HG03521 (cell line): ENCODE measurements at regions not wholly inside any gene's neighbourhood (a gene's known extent, or its start where the extent isn't known, plus 50 kb on each side); places are given as distances from the start of the nearest gene placed in this dataset.
"Not testable (repeated sequence)": the region's sequence is repeated elsewhere in the genome, so short reads cannot be mapped to it uniquely, and the experiment has no call there.

Experiments used
- ATAC-seq: cut with Tn5 transposase; IDR thresholded peaks from one replicate; pipeline ENCODE4 v1.9.1; 2021; ENCODE audit warnings: mild to moderate bottlenecking, moderate library complexity; ENCODE audit not compliant: unreplicated experiment

GRCh38 chr21:35510957-35511695, 462.0 kb upstream of the RUNX1 start:
- no peak for ATAC-seq

- no peak for ATAC-seq
Observed at GRCh38 chr21:35510294-35510693, 461.2 kb upstream of the RUNX1 start.

DNA sequence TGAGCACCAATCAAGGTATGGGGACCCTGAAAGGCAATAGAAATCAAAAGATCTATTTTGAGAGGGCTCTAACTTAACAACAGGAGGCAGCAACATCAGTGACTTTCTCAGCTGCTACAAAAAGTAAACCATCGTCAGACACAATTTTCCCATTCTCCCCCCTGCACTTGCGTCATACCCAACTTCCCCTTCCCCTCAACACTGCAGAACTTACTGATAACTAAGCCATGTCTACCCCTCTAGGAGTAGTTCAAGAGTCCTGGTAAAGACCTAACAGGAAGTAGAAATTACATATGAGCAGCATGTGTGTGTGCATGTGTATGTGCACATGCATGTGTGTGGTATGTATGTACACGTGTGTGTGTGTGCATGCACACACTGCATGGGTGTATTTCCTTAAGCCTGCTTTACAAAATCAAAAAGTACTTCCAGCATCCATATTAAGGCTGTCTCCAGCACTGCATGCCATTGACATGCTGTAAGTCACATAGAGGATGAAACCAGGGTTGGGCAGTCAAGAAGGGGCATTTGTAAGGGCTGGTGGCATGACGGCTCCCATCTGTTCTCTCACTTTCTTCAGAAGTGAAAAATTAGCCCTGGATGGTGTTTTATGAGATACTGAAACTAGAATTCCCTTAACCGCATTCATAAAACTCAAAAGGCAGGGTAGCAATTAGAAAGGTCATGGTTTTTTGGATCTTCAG, 460.1 kb upstream of the RUNX1 start:
- no peak for ATAC-seq

GRCh38 chr21:35508139-35508888, 459.2 kb upstream of the RUNX1 start:
- ATAC-seq: no peak

DNA sequence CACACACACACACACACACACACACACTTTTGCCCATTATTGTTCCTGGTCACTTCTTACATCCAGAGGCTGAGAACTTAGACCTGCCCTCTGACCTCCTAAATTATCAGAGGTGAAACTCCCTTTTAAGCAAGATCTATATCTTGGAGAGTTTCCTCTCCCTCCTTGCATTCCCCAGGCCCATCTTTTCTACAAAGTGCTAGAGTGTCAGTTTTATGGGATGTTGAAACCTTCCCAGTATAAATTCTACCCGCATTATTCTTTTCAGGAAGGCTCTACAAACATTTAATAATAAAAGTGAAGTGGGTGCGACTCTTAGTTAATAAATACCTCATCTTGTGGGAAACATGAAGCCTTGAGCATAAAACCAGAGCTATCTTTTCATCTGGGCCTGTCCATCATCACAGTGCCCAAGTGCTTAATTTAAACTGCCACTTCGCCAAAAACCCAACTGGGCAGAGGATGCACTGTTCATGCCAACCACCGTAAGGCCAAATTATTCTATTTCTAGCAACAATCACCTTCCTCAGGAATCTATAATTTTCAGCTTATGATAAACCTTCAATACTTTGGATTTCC, 458.2 kb upstream of the RUNX1 start:
- no peak for ATAC-seq

- ATAC-seq: no peak
Observed at GRCh38 chr21:35506771-35507170, 457.7 kb upstream of the RUNX1 start.

DNA sequence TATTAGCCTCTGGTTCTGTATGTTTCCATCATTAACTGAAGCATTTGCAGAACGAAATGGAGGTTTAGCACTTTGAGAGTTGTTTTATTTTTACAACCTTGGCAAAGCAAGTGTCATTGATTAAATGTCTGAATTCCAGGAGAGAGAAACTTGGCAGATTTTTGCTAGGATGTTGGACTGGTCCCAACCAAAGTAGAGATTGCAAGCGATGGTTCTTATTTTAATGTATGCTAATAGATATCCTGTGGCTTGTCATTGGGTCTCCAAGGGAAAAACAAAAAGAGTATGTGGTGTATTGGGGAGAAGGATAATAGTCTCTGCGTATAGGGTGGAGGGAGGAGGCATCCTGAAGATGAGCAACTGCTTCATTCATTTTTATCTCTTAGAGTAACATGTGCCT, 457.2 kb upstream of the RUNX1 start:
- ATAC-seq: no peak

DNA sequence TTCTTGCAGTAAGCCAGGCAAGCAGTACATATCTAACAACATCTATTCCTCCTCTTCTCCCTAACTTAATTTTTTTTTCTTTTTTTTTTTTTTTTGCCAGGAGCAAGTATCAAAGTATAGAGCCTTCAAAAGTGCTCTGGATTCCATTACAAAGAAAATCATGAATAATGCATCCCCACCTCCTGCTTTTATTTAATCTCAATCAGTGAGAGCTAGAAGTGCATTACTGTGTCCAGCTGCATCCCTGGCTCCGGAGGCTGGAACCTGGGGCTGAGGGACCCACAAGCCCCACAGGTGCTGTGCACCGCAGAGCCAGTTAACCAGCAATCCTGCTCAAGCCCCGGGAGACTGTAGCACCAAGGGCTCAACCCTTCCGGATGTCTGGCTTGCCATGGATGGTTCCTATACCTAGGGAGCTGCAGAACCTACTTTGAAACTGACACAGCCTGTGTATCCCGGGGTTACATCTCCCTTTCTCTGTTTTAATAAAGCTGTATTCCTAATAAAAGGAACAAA, 455.9 kb upstream of the RUNX1 start:
- no peak for ATAC-seq

DNA sequence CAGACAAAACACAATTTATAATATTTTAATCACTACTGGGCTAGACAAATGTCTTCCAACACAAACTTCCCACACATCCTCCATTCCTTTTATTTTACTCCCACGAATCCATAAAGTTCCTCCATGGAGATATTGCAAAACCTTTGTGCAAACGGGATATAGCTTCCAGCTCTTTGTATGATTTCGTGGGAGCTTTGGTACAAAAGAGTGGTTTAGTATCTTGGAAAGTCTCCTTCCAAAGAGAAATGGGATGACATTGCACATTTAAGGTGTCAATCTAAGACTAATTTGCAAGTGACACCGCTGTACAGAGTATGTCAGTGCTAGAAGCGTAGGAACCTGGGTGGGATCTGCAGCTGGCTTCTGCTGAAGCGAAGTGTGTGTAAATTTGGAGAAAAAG, 455.2 kb upstream of the RUNX1 start:
- no peak for ATAC-seq

DNA sequence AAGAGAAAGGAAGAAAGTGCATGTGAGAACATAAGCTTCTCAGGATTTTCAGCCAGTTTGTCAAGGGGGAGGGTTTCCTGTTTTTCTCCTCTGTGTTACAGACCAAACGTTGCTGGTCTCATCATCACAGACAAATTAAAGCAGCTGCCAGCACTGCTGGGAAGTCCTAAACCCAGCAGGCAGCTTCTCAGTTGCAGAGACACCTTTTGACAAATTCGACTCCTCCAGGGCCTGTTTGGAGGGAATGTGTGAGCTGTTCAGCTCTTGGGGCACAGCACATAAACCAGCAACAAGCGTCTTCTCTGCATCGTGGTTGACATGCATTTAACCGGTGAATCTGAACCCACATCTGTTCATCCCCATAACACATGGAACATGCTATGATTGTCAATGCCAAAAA, 454.6 kb upstream of the RUNX1 start:
- no peak for ATAC-seq

DNA sequence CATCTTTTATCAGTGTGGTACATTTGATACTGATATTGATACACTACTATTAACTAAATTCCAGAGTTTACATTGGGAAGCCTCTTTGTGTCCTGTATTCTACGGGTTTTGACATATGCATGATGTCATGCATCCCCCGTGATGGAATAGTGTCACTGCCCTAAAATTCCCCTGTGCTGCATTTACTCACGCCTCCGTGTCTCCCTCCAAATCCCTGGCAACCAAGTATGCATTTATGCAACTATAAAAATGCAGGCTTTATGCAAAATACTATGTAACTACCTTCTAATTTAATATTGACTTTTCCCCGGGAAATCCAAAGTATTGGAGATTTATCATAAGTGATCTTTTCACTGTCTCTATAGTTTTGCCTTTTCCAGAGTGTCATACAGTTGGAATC, 453.7 kb upstream of the RUNX1 start:
- ATAC-seq: no peak

- not testable (repeated sequence) for ATAC-seq
Observed at GRCh38 chr21:35497522-35497921, 448.4 kb upstream of the RUNX1 start.

DNA sequence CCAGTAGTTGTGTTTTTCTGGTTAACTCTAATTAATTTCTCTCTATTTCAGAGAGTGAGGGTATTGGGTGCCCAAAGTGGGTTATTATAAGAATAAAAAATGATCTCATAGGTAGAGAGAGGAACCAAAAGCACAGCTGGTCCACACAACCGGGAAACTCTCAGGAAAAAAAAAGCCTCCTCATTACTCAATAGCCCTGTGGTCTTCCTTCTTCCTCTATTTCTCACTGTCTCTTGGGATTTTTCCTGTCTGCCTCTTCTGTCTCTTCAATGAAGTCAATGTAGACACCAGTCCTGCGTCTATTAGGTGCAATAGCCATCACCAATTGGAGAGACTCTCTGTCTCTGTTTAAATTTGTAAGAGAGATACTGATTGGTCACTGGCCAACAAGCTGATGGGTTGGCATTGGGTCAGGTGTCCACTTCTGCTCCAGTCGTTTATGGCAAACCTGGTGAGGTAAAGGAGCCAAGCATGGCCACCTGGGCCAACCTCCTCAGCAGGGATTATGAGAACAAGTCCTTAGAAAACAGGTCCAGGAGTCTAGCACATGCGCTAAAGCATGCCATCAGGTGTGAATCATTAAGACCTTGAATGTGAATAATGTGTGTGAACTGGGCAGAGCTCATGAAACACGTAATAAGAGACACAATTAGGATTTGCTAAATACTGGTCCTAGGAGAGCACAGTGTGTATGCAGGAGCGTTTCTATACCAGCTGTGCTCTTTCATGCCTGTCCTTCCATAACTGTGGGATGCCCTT, 443.0 kb upstream of the RUNX1 start:
- no peak for ATAC-seq

GRCh38 chr21:35491114-35491513, 442.0 kb upstream of the RUNX1 start:
- ATAC-seq: no peak

DNA sequence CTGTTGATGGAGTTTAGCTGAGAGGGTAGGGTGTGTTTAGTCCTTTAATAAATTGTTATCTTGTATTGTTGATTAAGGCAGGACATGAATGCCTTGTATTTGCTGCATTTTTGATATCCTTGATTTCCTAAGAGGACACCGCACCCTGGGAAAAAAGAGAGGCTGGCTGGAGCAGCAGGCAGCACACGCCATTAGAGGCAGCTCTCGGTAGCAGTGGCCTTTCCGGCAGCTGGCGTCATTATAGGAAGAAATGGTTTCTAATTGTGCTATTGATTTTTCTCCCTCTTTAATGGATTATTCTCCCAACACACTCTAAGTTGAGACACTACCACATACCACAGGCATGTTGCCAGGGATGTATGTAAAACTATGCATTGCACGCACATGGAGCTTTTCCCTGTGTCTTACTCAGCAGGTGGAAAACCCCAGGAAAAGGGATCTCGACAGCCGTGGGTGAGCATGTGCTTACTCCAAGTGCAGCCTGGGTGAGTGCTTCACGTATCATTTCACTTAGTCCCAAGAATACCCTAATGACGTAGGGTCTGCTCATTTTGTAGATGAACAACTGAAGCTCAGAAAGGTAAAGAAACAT, 440.4 kb upstream of the RUNX1 start:
- no peak for ATAC-seq

DNA sequence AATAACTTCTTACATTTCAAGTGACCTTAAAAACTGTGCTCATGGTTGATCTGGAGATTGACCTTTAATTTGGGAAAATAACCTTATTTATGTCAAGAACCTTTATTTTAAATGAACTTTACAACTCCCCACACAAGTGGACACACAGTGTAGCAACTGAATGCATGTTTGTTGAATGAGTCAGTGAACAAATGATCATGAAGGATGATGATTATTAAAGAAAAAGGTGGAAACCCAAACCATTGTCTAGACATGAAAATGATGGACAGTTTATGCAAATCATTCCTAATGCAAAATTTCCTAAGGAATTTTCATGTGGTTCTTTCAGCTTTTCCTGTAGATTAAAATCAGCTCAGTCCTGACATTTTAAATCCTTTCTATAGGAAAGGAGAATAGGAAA, 439.8 kb upstream of the RUNX1 start:
- no peak for ATAC-seq

- ATAC-seq: no peak
Observed at GRCh38 chr21:35485364-35485763, 436.3 kb upstream of the RUNX1 start.

DNA sequence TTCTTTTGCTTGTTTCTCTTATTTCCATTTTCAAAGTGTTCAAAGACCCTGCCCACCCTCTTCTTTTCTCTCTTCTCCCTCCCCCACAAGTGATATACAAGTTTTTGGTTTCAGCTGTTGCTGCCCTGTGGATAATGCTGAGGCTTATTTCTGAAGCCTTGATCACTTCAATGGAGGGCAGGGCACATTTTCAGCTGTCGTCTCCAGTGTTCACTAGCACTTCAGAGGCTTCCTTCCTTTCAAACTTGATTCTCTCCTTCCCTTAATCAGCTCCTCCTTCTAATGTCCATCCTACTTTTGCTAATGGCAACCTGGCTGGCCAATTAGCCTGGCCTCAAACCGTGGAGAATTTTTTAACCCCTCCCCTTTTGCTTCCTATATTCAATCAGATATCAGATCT, 435.7 kb upstream of the RUNX1 start:
- no peak for ATAC-seq

DNA sequence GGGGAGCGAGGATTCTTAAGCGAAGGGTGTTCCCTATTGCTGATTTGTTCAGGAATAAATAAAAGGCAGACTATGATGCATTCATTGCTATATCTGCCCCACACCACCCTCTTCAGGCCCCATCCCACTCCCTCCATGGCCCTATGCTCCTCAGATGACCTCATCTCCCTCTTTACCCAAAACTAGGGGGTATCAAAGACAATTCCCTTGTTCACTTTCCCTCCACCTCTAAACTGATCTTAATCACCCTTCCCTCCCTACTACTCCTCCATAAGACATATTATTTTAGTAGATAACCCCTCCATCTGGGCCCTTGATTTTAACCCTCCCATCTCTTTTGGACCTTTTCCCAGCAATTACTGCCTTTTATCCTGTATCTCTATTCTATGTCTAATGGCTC, 434.9 kb upstream of the RUNX1 start:
- no peak for ATAC-seq

DNA sequence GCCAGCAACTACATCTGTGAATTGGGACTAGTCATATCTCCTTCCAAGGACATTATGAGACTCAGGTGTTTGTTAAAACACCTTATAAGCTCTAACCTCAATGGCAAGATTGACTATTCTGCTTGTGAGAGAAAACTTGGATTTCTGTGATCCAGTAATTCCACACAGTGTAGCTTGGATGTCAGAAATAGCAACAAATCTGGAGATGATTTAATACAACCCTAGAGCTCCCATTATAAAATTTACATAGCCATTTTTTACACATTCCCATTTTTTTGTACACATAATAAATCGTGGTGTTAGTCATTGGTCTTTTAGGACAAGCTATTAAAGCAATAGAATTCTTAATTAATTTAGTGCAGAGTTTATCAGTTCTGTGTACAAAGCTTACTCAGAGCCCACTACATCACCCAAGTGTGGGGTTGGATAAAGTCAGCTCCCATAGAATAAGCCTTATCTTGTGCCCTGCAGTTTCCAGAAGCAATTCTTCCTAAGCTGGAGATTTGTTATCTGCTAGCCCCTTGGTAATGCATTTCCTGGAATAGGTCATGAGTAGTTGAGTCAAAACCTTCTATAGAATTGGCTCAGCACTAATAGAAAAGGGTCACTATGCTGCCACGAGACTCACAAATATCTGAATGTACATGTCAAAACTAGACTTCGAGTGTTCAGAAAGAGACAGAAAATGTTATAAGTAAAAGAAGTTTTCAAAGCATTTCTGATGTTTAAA, 434.0 kb upstream of the RUNX1 start:
- no peak for ATAC-seq
